Endothelial cell of umbilical vein (primary cell): ENCODE measurements at regions not wholly inside any gene's neighbourhood (a gene's known extent, or its start where the extent isn't known, plus 50 kb on each side); places are given as distances from the start of the nearest gene placed in this dataset.

Source experiments
- BruUV-seq: library from RNA; stranded (reverse); fragments of 400-500 nt; replicated peaks from 2 replicates; lab custom pipeline; 2021; lab: Mats Ljungman, UMichigan
- CTCF ChIA-PET: fragments of 300-600, 350-600 bp; sonication (Branson Sonifier 250); formaldehyde crosslinking; loops from one replicate; lab custom pipeline; 2021; ENCODE audit warnings: antibody characterized with exemption, inconsistent platforms; lab: Charles Lee
- POLR2A ChIA-PET: fragments of 300-600, 350-600 bp; sonication (Branson Sonifier 250); formaldehyde crosslinking; loops from one replicate; lab custom pipeline; 2021; ENCODE audit warnings: antibody characterized with exemption, inconsistent platforms; lab: Charles Lee
- DNase-seq: peaks from one replicate; pipeline ENCODE4 v3.0.0-alpha.2; 2011; ENCODE audit warnings: low read depth, low spot score
- FAIRE-seq: peaks from 2 replicates; lab custom pipeline; 2011; peaks lifted over from hg19 to GRCh38; lab: Jason Lieb, UNC
- H2AFZ ChIP-seq: 2 replicates; pipeline ENCODE4 v1.6.0; 2012; ENCODE audit warnings: low read depth, low read length, control low read depth, inconsistent platforms
- H3K27ac ChIP-seq: 2 replicates; pipeline ENCODE4 v1.5.1; 2011; ENCODE audit warnings: low read depth, mild to moderate bottlenecking, control low read depth, low read length, moderate library complexity; ENCODE audit not compliant: insufficient read depth
- H3K27me3 ChIP-seq, 2 experiments: 2 replicates each; pipeline versions ENCODE4 v1.6.0 to v1.6.1; 2011; ENCODE audit warnings: low read length in 2 of 2, mixed read lengths in 1 of 2; ENCODE audit not compliant: control insufficient read depth in 2 of 2, insufficient read depth in 2 of 2
- H3K36me3 ChIP-seq, 2 experiments: 2 replicates in 1 of 2; 3 replicates in 1 of 2; pipeline ENCODE4 v1.5.1; 2011; ENCODE audit warnings: low read length in 2 of 2, mild to moderate bottlenecking in 1 of 2, moderate library complexity in 1 of 2; ENCODE audit not compliant: control insufficient read depth in 2 of 2, insufficient read depth in 2 of 2; ENCODE audit errors: extremely low read depth in 1 of 2
- H3K4me1 ChIP-seq: 3 replicates; pipeline ENCODE4 v1.5.1; 2011; ENCODE audit warnings: mild to moderate bottlenecking, low read length; ENCODE audit not compliant: control insufficient read depth, insufficient read depth; ENCODE audit errors: extremely low read depth
- H3K4me2 ChIP-seq: 2 replicates; pipeline ENCODE4 v1.6.1; 2011; ENCODE audit warnings: low read length, control low read depth, mixed read lengths; ENCODE audit not compliant: insufficient read depth
- H3K4me3 ChIP-seq, 3 experiments: fragments of 200-600 bp in 1 of 3; sonication (generic), shearing (Covaris generic) in 1 of 3; replicated peaks in 1 of 3; 2 replicates each; pipeline ENCODE4 v1.5.1; 2011 to 2016; ENCODE audit warnings: control low read depth in 3 of 3, low read length in 3 of 3, mild to moderate bottlenecking in 2 of 3, inconsistent platforms in 1 of 3, low read depth in 1 of 3, moderate library complexity in 1 of 3; ENCODE audit not compliant: insufficient read depth in 1 of 3
- H3K79me2 ChIP-seq: 2 replicates; pipeline ENCODE4 v1.6.0; 2012; ENCODE audit warnings: low read length, inconsistent platforms; ENCODE audit not compliant: control insufficient read depth, insufficient read depth
- H3K9ac ChIP-seq: replicated peaks from 2 replicates; pipeline ENCODE3; 2011; ENCODE audit warnings: low read length, control low read depth; ENCODE audit not compliant: insufficient read depth; ENCODE audit errors: extremely low read depth
- H3K9me1 ChIP-seq: replicated peaks from 3 replicates; pipeline ENCODE4 v1.6.0; 2011; ENCODE audit warnings: mild to moderate bottlenecking, low read length; ENCODE audit not compliant: control insufficient read depth, insufficient read depth; ENCODE audit errors: extremely low read depth
- H3K9me3 ChIP-seq: replicated peaks from 2 replicates; pipeline ENCODE4 v1.5.1; 2012; ENCODE audit warnings: low read length, inconsistent platforms; ENCODE audit not compliant: control insufficient read depth, insufficient read depth
- H4K20me1 ChIP-seq: replicated peaks from 2 replicates; pipeline ENCODE3; 2011; ENCODE audit warnings: mild to moderate bottlenecking, low read length; ENCODE audit not compliant: control insufficient read depth, insufficient read depth; ENCODE audit errors: extremely low read depth
- CTCF ChIP-seq, 2 donors: IDR thresholded peaks; 1 replicate in 1 of 2; 2 replicates in 1 of 2; pipeline ENCODE4 v1.5.1; 2011; ENCODE audit warnings: low read length in 2 of 2, mild to moderate bottlenecking in 2 of 2, moderate library complexity in 2 of 2, control low read depth in 1 of 2, inconsistent platforms in 1 of 2, low read depth in 1 of 2; ENCODE audit not compliant: insufficient read depth in 1 of 2; ENCODE audit errors: extremely low read depth in 1 of 2
- EZH2 ChIP-seq: IDR thresholded peaks from 2 replicates; pipeline ENCODE4 v1.6.1; 2012; ENCODE audit warnings: borderline replicate concordance, low read depth, mild to moderate bottlenecking, moderate library complexity, low read length, inconsistent platforms; ENCODE audit not compliant: severe bottlenecking
- FOS ChIP-seq: IDR thresholded peaks from 2 replicates; pipeline ENCODE4 v1.6.1; 2011; ENCODE audit warnings: mild to moderate bottlenecking, low read length, moderate library complexity, borderline replicate concordance; ENCODE audit not compliant: insufficient read depth
- GATA2 ChIP-seq: IDR thresholded peaks from 2 replicates; pipeline ENCODE4 v1.7.0; 2011; ENCODE audit warnings: low read depth, mild to moderate bottlenecking, moderate library complexity, mixed read lengths, low read length; ENCODE audit not compliant: insufficient read length, insufficient read depth
- JUN ChIP-seq: IDR thresholded peaks from 2 replicates; pipeline ENCODE4 v1.6.1; 2011; ENCODE audit warnings: borderline replicate concordance, low read depth; ENCODE audit not compliant: insufficient read length, insufficient read depth
- MAX ChIP-seq: IDR thresholded peaks from 2 replicates; pipeline ENCODE4 v1.6.1; 2011; ENCODE audit not compliant: insufficient read depth, insufficient read length
- MYC ChIP-seq: IDR thresholded peaks from one replicate; pipeline ENCODE4 v1.6.1; 2011; ENCODE audit warnings: mild to moderate bottlenecking, low read depth, low read length
- POLR2A ChIP-seq: IDR thresholded peaks from 2 replicates; pipeline ENCODE4 v1.6.1; 2012; ENCODE audit warnings: low read depth, mild to moderate bottlenecking, control low read depth, low read length
- POLR2AphosphoS5 ChIP-seq: IDR thresholded peaks from 2 replicates; pipeline ENCODE4 v1.6.1; 2012; ENCODE audit warnings: low read depth, mild to moderate bottlenecking, control low read depth, low read length, moderate library complexity; ENCODE audit not compliant: insufficient read depth
- dilution Hi-C: fragments of 300-500 bp; cut with MboI; formaldehyde crosslinking; loops from one replicate; pipeline ENCODE4 v1.15.0; 2019; ENCODE audit warnings: low sequenced_read_pairs; ENCODE audit not compliant: extremely low pct_ligation_motif_present
- intact Hi-C: fragments of 100-400 bp; cut with micrococcal nuclease; formaldehyde crosslinking; loops from one replicate; pipeline ENCODE4 v1.10.0; 2022

DNA sequence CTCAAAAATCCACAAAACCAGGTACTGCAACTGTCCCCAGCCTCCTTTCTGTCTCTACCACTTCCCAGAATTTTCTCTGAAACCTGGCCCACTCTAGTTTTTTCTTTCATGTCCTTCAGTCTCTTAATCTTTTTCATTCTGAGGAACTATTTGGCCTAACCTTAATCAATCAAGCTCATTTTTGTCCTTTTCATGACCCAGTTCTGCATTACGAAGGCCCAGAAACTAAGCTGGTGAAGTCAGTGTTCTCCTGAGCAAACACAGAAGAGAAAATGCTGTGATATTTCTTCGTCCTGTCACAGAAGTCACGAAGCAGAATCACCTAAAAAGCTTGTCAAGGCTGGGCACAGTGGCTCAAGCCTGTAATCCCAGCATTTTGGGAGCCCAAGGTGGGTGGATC is 131.7 kb upstream of the EDNRA start:
- Histone ChIP-seq H3K36me3 (no peaks in the 10 kb centered on the region), H3K27me3 (no peaks in the 10 kb centered on the region), H3K4me2 (no peak overlapping the region), H3K9ac (no peak overlapping the region), H3K9me1 (no peaks in the 10 kb centered on the region), H3K4me3 (no peak overlapping the region), H4K20me1 (no peaks in the 10 kb centered on the region), H2AFZ (no peak overlapping the region), H3K9me3 (no peaks in the 10 kb centered on the region), H3K27ac (no peak overlapping the region), H3K4me1 (no peaks in the 10 kb centered on the region), H3K79me2 (no peaks in the 10 kb centered on the region)
- FAIRE-seq = no peak
- DNase-seq = no peak
- no TSS peak for BruUV-seq
- dilution Hi-C loops = no loop called here
- intact Hi-C loops = no loop called here
- ChIA-PET POLR2A (no interaction called here), CTCF (no interaction called here)
- TF ChIP-seq JUN (no peak), GATA2 (no peak), MYC (no peak), EZH2 (no peak), POLR2AphosphoS5 (no peak), MAX (no peak), CTCF (IDR thresholded peaks at IDR 0.05; ENCODE audit: extremely low read depth in 1 of 2, insufficient read depth in 1 of 2, low read depth in 1 of 2, low read length in 2 of 2) (no peak), POLR2A (no peak), FOS (no peak)
